ENCODE measurements at regions not wholly inside any gene's neighbourhood (a gene's known extent, or its start where the extent isn't known, plus 50 kb on each side); places are given as distances from the start of the nearest gene placed in this dataset.

- in situ Hi-C loops (cut with MboI; ENCODE audit: low sequenced_read_pairs in 4 of 4), result no loop called here
- Histone ChIP-seq H3K27ac (no peak overlapping the region), H3K36me3 (no peaks in the 10 kb centered on the region), H3K9me3 (no peaks in the 10 kb centered on the region), H3K4me3 (no peak overlapping the region), H3K4me1 (no peaks in the 10 kb centered on the region), H3K27me3 (peaks cover 30 to 33% (median 31%) of the 10 kb centered on the region in 3 donors)
- intact Hi-C loops (cut with DNase I; ENCODE audit: low total_unique reads), result no loop called here
- ATAC-seq (no peak), DNase-seq (no peak)
- no peak for TF ChIP-seq CTCF (IDR thresholded peaks at IDR 0.05 in 4 of 5, conservative IDR thresholded peaks at IDR 0.05 in 1 of 5)
- TF ChIP-seq POLR2A (IDR thresholded peaks at IDR 0.05), result no peak
Observed at GRCh38 chr4:3865986-3866812, 100.0 kb downstream of the ADRA2C start.

- H3K27ac ChIP-seq, result no peak overlapping the region
- in situ Hi-C loops (cut with MboI; ENCODE audit: low sequenced_read_pairs in 4 of 4), result no loop called here
- TF ChIP-seq CTCF (IDR thresholded peaks at IDR 0.05 in 4 of 5, conservative IDR thresholded peaks at IDR 0.05 in 1 of 5) (no peak), POLR2A (IDR thresholded peaks at IDR 0.05) (no peak)
- no peaks in the 10 kb centered on the region for H3K36me3 ChIP-seq
- H3K9me3 ChIP-seq, result no peaks in the 10 kb centered on the region
- ATAC-seq, result no peak
- peaks cover 32 to 36% (median 34%) of the 10 kb centered on the region in 3 donors for H3K27me3 ChIP-seq
- no peak overlapping the region for H3K4me3 ChIP-seq
- no peak for DNase-seq
- intact Hi-C loops (cut with DNase I; ENCODE audit: low total_unique reads), result no loop called here
- H3K4me1 ChIP-seq, result no peaks in the 10 kb centered on the region
Observed at GRCh38 chr4:3866813-3867129, 100.6 kb downstream of the ADRA2C start.

- no peaks in the 10 kb centered on the region for H3K9me3 ChIP-seq
- intact Hi-C loops (cut with DNase I; ENCODE audit: low total_unique reads), result no loop called here
- ATAC-seq, result no peak
- no peak for DNase-seq
- no peak for TF ChIP-seq POLR2A (IDR thresholded peaks at IDR 0.05)
- no peak for TF ChIP-seq CTCF (IDR thresholded peaks at IDR 0.05 in 4 of 5, conservative IDR thresholded peaks at IDR 0.05 in 1 of 5)
- in situ Hi-C loops (cut with MboI; ENCODE audit: low sequenced_read_pairs in 4 of 4), result no loop called here
- no peaks in the 10 kb centered on the region for H3K4me1 ChIP-seq
- H3K4me3 ChIP-seq, result no peak overlapping the region
- peaks cover 39 to 42% (median 40%) of the 10 kb centered on the region in 3 donors for H3K27me3 ChIP-seq
- no peak overlapping the region for H3K27ac ChIP-seq
- H3K36me3 ChIP-seq, result no peaks in the 10 kb centered on the region
Observed at GRCh38 chr4:3867403-3868100, 101.4 kb downstream of the ADRA2C start.

- H3K27me3 ChIP-seq, result peaks cover 41 to 45% (median 42%) of the 10 kb centered on the region in 3 donors
- no peak for TF ChIP-seq CTCF (IDR thresholded peaks at IDR 0.05 in 4 of 5, conservative IDR thresholded peaks at IDR 0.05 in 1 of 5)
- no peak for TF ChIP-seq POLR2A (IDR thresholded peaks at IDR 0.05)
- no peaks in the 10 kb centered on the region for H3K9me3 ChIP-seq
- H3K27ac ChIP-seq, result no peak overlapping the region
- ATAC-seq, result no peak
- in situ Hi-C loops (cut with MboI; ENCODE audit: low sequenced_read_pairs in 4 of 4) (no loop called here), intact Hi-C loops (cut with DNase I; ENCODE audit: low total_unique reads) (no loop called here)
- no peak overlapping the region for H3K4me3 ChIP-seq
- H3K36me3 ChIP-seq, result no peaks in the 10 kb centered on the region
- no peak for DNase-seq
- no peaks in the 10 kb centered on the region for H3K4me1 ChIP-seq
Observed at GRCh38 chr4:3868211-3869173, 102.3 kb downstream of the ADRA2C start.

Measured in gastrocnemius medialis (tissue), 4 donors.